ENCODE measurements at regions not wholly inside any gene's neighbourhood (a gene's known extent, or its start where the extent isn't known, plus 50 kb on each side); places are given as distances from the start of the nearest gene placed in this dataset.
A peak's percentile ranks its signal among the peaks of the same experiment; 100 is the strongest.

- Histone ChIP-seq H3K4me3 (ENCODE audit: low read length) (no peak overlapping the region), H3K36me3 (ENCODE audit: control insufficient read depth, insufficient read depth, low read length) (no peaks in the 10 kb centered on the region), H3K27me3 (ENCODE audit: control insufficient read depth, insufficient read depth, low read length) (no peaks in the 10 kb centered on the region), H3K9me3 (ENCODE audit: control insufficient read depth, low read depth, low read length) (peaks cover 3% of the 10 kb centered on the region), H3K27ac (ENCODE audit: low read length) (no peak overlapping the region), H3K4me1 (ENCODE audit: control insufficient read depth, insufficient read depth, low read length) (no peaks in the 10 kb centered on the region)
- DNase-seq = no peak
- 80% methylated on average over 1 of the region's 1 CpG for WGBS (ENCODE audit: insufficient coverage, low lambda C conversion rate)
Observed at GRCh38 chr3:106113747-106114146, 244.9 kb upstream of the CBLB start.

GRCh38 chr3:106114220-106114619 is 245.4 kb upstream of the CBLB start:
- WGBS (ENCODE audit: insufficient coverage, low lambda C conversion rate) = no CpG with 5 or more reads among the region's 1 CpG
- DNase-seq = no peak
- Histone ChIP-seq H3K36me3 (ENCODE audit: control insufficient read depth, insufficient read depth, low read length) (no peaks in the 10 kb centered on the region), H3K27me3 (ENCODE audit: control insufficient read depth, insufficient read depth, low read length) (no peaks in the 10 kb centered on the region), H3K27ac (ENCODE audit: low read length) (no peak overlapping the region), H3K4me1 (ENCODE audit: control insufficient read depth, insufficient read depth, low read length) (no peaks in the 10 kb centered on the region), H3K9me3 (ENCODE audit: control insufficient read depth, low read depth, low read length) (peaks cover 3% of the 10 kb centered on the region), H3K4me3 (ENCODE audit: low read length) (no peak overlapping the region)

GRCh38 chr3:106114848-106115247 is 246.0 kb upstream of the CBLB start:
- H3K27ac ChIP-seq (ENCODE audit: low read length) = no peak overlapping the region
- no peak for DNase-seq
- H3K9me3 ChIP-seq (ENCODE audit: control insufficient read depth, low read depth, low read length) = peaks cover 3% of the 10 kb centered on the region
- no peak overlapping the region for H3K4me3 ChIP-seq (ENCODE audit: low read length)
- H3K4me1 ChIP-seq (ENCODE audit: control insufficient read depth, insufficient read depth, low read length) = no peaks in the 10 kb centered on the region
- H3K27me3 ChIP-seq (ENCODE audit: control insufficient read depth, insufficient read depth, low read length) = no peaks in the 10 kb centered on the region
- no peaks in the 10 kb centered on the region for H3K36me3 ChIP-seq (ENCODE audit: control insufficient read depth, insufficient read depth, low read length)

- DNase-seq = no peak
- WGBS (ENCODE audit: insufficient coverage, low lambda C conversion rate) = no CpG with 5 or more reads among the region's 2 CpGs
- no peaks in the 10 kb centered on the region for H3K27me3 ChIP-seq (ENCODE audit: control insufficient read depth, insufficient read depth, low read length)
Observed at GRCh38 chr3:106115557-106115956, 246.7 kb upstream of the CBLB start.

DNA sequence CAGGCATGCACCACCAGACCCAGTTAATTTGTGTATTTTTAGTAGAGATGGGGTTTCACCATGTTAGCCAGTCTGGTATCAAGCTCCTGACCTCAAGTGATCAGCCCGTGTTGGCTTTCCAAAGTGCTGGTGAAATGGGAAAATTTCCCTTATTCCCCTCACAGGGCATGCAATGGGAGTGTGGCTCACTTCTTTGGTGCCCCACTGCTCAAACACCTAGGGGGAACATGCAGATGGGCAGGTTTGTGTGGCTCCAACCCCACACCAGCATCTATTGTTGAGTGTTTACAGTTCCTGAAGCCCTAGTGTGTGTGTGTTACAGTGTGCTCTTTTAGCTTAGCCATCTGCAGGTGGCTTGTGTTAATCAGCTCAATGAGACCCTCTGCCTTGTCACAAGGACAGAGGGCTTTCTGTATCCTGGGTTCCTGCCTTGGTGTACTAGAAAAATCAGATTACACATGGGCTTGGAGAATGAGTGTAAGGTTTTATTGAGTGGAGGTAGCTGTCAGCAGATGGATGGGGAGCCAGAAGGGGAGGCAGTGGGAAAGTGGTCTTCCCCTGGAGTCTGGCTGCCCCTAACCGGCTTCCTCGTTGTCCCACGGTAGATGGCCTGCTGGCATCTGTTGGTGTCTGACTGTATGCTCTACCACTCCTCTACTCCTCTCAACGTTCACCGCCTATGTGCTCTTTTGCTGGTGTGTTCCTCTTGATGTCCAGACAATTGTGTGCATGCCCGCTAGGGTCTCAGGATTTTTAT is 248.1 kb upstream of the CBLB start:
- no peak overlapping the region for H3K27ac ChIP-seq (ENCODE audit: low read length)
- H3K9me3 ChIP-seq (ENCODE audit: control insufficient read depth, low read depth, low read length) = peaks cover 3% of the 10 kb centered on the region
- H3K4me3 ChIP-seq (ENCODE audit: low read length) = no peak overlapping the region
- no peak for DNase-seq
- no peaks in the 10 kb centered on the region for H3K36me3 ChIP-seq (ENCODE audit: control insufficient read depth, insufficient read depth, low read length)
- no CpG with 5 or more reads among the region's 7 CpGs for WGBS (ENCODE audit: insufficient coverage, low lambda C conversion rate)
- H3K27me3 ChIP-seq (ENCODE audit: control insufficient read depth, insufficient read depth, low read length) = no peaks in the 10 kb centered on the region
- H3K4me1 ChIP-seq (ENCODE audit: control insufficient read depth, insufficient read depth, low read length) = no peaks in the 10 kb centered on the region

More at GRCh38 chr3:106115557-106115956, 246.7 kb upstream of the CBLB start:
- Histone ChIP-seq H3K4me1 (ENCODE audit: control insufficient read depth, insufficient read depth, low read length) (no peaks in the 10 kb centered on the region), H3K9me3 (ENCODE audit: control insufficient read depth, low read depth, low read length) (peaks cover 3% of the 10 kb centered on the region), H3K4me3 (ENCODE audit: low read length) (no peak overlapping the region), H3K36me3 (ENCODE audit: control insufficient read depth, insufficient read depth, low read length) (no peaks in the 10 kb centered on the region), H3K27ac (ENCODE audit: low read length) (no peak overlapping the region)

DNA sequence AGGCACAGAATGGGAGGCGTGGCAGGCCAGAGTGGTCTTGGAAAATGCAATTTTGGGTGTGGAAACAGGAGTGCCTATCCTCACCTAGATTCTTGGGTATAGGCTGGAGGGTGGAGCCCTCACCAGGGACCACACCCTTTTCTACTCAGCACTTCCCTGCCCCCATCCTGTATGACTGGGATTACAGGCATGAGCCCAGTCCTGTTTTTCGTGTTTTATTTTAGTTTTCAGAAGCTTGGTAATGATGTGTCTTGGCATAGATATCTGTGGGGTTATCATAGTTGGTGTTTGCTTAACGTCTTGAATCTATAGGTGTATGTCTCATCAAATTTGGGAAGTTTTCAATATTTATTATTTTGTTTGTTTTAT is 248.7 kb upstream of the CBLB start:
- no CpG with 5 or more reads among the region's 3 CpGs for WGBS (ENCODE audit: insufficient coverage, low lambda C conversion rate)
- H3K36me3 ChIP-seq (ENCODE audit: control insufficient read depth, insufficient read depth, low read length) = no peaks in the 10 kb centered on the region
- no peaks in the 10 kb centered on the region for H3K4me1 ChIP-seq (ENCODE audit: control insufficient read depth, insufficient read depth, low read length)
- H3K27me3 ChIP-seq (ENCODE audit: control insufficient read depth, insufficient read depth, low read length) = no peaks in the 10 kb centered on the region
- DNase-seq = no peak
- no peak overlapping the region for H3K4me3 ChIP-seq (ENCODE audit: low read length)
- no peak overlapping the region for H3K27ac ChIP-seq (ENCODE audit: low read length)
- H3K9me3 ChIP-seq (ENCODE audit: control insufficient read depth, low read depth, low read length) = no peaks in the 10 kb centered on the region

- DNase-seq = peak in 1 of 2 donors; percentile 28
- H3K36me3 ChIP-seq (ENCODE audit: control insufficient read depth, insufficient read depth, low read length) = no peaks in the 10 kb centered on the region
- H3K4me3 ChIP-seq (ENCODE audit: low read length) = no peak overlapping the region
- H3K27me3 ChIP-seq (ENCODE audit: control insufficient read depth, insufficient read depth, low read length) = no peaks in the 10 kb centered on the region
- H3K27ac ChIP-seq (ENCODE audit: low read length) = no peak overlapping the region
- no peaks in the 10 kb centered on the region for H3K4me1 ChIP-seq (ENCODE audit: control insufficient read depth, insufficient read depth, low read length)
- 80% methylated on average over 1 of the region's 1 CpG for WGBS (ENCODE audit: insufficient coverage, low lambda C conversion rate)
- no peaks in the 10 kb centered on the region for H3K9me3 ChIP-seq (ENCODE audit: control insufficient read depth, low read depth, low read length)
Observed at GRCh38 chr3:106119614-106120082, 250.8 kb upstream of the CBLB start.

DNA sequence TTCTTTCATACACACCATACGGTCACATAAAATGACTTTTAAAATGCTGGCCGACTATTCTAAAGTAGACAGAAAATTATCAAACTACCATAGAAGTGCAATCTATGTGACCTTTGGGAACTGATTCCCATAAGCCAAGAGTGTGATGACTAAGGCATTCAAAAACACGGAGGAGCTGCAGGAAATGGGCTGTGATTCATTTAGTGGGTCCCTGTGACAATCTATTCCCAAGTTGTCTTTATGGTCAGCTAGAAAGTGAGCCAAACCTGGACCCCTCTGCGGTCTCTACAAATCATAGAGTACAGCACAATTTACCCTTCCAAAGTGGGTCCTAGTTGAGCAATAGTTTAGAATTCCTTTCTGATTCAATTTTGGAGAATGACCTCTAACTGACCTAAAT is 251.5 kb upstream of the CBLB start:
- Histone ChIP-seq H3K27ac (ENCODE audit: low read length) (no peak overlapping the region), H3K4me1 (ENCODE audit: control insufficient read depth, insufficient read depth, low read length) (no peaks in the 10 kb centered on the region), H3K27me3 (ENCODE audit: control insufficient read depth, insufficient read depth, low read length) (no peaks in the 10 kb centered on the region), H3K9me3 (ENCODE audit: control insufficient read depth, low read depth, low read length) (no peaks in the 10 kb centered on the region), H3K4me3 (ENCODE audit: low read length) (no peak overlapping the region), H3K36me3 (ENCODE audit: control insufficient read depth, insufficient read depth, low read length) (no peaks in the 10 kb centered on the region)
- 100% methylated on average over 1 of the region's 4 CpGs for WGBS (ENCODE audit: insufficient coverage, low lambda C conversion rate)
- DNase-seq = no peak

GRCh38 chr3:106121491-106122289 is 252.9 kb upstream of the CBLB start:
- Histone ChIP-seq H3K36me3 (ENCODE audit: control insufficient read depth, insufficient read depth, low read length) (no peaks in the 10 kb centered on the region), H3K4me1 (ENCODE audit: control insufficient read depth, insufficient read depth, low read length) (no peaks in the 10 kb centered on the region), H3K27me3 (ENCODE audit: control insufficient read depth, insufficient read depth, low read length) (no peaks in the 10 kb centered on the region), H3K9me3 (ENCODE audit: control insufficient read depth, low read depth, low read length) (no peaks in the 10 kb centered on the region), H3K27ac (ENCODE audit: low read length) (no peak overlapping the region), H3K4me3 (ENCODE audit: low read length) (no peak overlapping the region)
- DNase-seq = no peak
- no CpG with 5 or more reads among the region's 3 CpGs for WGBS (ENCODE audit: insufficient coverage, low lambda C conversion rate)

DNA sequence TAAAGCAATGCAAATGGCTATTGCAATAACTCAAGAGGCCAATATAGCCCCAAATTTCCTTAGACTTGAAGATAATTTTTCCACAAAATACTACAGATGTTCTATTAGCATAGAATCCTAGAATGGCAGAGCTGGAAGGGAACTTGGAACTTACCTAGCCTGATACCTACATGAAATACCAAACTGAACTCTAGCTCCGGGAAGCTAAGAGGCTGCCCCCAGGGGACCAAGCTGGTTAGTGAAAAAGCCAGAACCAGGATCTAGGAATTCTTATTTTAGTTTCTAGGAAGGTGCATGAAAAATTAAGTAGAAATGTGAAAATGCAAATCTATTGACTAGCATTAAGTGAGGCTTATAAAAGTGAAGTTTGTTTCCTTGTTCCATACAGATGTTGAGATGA is 256.0 kb upstream of the CBLB start:
- no CpG with 5 or more reads among the region's 1 CpG for WGBS (ENCODE audit: insufficient coverage, low lambda C conversion rate)
- no peaks in the 10 kb centered on the region for H3K4me1 ChIP-seq (ENCODE audit: control insufficient read depth, insufficient read depth, low read length)
- H3K36me3 ChIP-seq (ENCODE audit: control insufficient read depth, insufficient read depth, low read length) = no peaks in the 10 kb centered on the region
- H3K27ac ChIP-seq (ENCODE audit: low read length) = no peak overlapping the region
- no peaks in the 10 kb centered on the region for H3K9me3 ChIP-seq (ENCODE audit: control insufficient read depth, low read depth, low read length)
- H3K27me3 ChIP-seq (ENCODE audit: control insufficient read depth, insufficient read depth, low read length) = no peaks in the 10 kb centered on the region
- no peak overlapping the region for H3K4me3 ChIP-seq (ENCODE audit: low read length)
- DNase-seq = no peak
